ENCODE measurements at regions not wholly inside any gene's neighbourhood (a gene's known extent, or its start where the extent isn't known, plus 50 kb on each side); places are given as distances from the start of the nearest gene placed in this dataset.
"Not testable (repeated sequence)": the region's sequence is repeated elsewhere in the genome, so short reads cannot be mapped to it uniquely, and the experiment has no call there.

DNA sequence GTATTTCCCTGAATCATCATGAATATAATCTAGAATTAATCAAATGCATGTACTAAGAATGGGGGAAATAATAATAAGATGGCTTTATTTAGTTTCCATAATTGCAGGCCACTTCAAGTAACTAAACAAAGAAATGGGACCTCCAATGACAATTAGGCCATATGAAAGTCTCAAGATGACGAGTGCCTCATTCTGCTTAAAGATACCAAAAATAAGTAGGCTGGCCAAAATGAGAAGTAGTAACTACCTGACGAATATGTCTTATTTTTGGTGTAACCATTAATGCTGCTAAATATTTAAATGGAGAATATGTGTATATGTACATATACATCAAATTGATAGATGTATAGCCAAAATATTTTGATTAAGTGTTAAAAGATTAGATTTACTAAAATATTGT lies 932.6 kb downstream of the EPHA3 start:
- no peak for DNase-seq (ENCODE audit: low spot score)
- intact Hi-C loops (cut with DNase I): no loop called here
- no peak for ATAC-seq

DNA sequence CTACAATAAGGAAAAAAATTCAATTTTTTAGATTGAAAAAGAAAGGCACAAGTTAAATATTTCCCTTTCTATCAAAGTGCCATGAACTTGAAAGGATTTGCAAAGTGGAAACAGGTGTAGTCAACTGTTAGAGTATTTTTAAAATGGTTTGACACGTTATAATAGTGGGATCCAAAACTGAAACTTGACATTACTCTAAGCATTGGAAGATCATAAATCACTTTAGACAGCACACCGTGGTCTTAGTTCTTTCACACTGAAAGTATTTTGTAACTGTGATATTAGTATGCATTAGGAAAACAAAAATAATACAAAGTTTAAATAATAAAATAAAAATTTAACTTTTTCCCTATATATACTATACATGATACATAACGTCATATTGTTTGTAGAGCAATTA lies 933.1 kb downstream of the EPHA3 start:
- intact Hi-C loops (cut with DNase I): no loop called here
- DNase-seq (ENCODE audit: low spot score): no peak
- no peak for ATAC-seq

DNA sequence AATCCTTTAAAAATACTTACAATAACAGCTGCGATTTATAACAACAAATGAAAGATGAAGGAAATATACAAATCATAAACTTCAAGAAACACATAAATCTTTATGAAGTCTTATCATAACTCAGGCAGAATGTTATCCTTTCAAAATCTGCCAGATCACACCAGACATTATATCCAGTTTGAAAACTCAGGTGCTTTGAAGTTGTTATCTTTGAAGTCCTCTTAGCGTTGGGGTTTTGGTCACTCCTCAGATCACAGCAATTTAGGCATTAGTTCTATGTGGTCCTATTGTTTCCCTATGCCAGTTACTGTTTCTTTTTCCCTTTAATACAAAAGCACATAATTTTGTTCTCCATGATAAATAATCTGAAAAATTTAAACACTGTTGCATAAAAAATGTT lies 934.6 kb downstream of the EPHA3 start:
- DNase-seq (ENCODE audit: low spot score): no peak
- no peak for ATAC-seq
- intact Hi-C loops (cut with DNase I): no loop called here

- DNase-seq (ENCODE audit: low spot score): no peak
- intact Hi-C loops (cut with DNase I): no loop called here
- ATAC-seq: no peak
Observed at GRCh38 chr3:90043287-90043686, 935.9 kb downstream of the EPHA3 start.

GRCh38 chr3:90044084-90044816 lies 936.8 kb downstream of the EPHA3 start:
- no peak for DNase-seq (ENCODE audit: low spot score)
- intact Hi-C loops (cut with DNase I): no loop called here

DNA sequence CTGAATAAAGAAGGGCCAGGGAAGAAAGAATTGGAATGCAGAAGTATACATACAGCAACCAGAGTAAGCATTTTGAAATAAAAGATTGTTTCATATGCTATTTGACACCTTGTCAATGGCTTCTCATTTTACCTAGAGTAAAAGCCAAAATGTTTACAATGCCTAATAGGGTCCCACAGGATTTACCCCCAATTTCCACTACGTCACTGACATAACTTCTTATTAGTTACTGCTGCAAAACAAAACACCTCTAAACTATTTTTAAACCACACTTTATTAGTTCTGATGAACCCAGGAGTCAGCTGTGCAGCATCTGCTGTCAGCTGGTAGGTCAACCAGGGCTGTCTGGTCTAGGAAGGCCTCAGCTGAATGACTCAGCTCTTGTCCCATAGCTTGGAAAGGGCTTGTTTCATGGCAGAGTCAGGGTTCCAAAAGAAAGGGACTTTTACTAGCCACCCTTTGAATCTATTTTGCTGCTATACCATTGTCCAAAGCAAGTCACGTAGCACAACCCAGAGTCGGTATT lies 945.1 kb downstream of the EPHA3 start:
- ATAC-seq: no peak
- intact Hi-C loops (cut with DNase I): no loop called here
- DNase-seq (ENCODE audit: low spot score): no peak

More at GRCh38 chr3:90044084-90044816, 936.8 kb downstream of the EPHA3 start:
- no peak for ATAC-seq

GRCh38 chr3:90054311-90054710 lies 946.9 kb downstream of the EPHA3 start:
- no peak for DNase-seq (ENCODE audit: low spot score)
- intact Hi-C loops (cut with DNase I): no loop called here
- ATAC-seq: no peak

DNA sequence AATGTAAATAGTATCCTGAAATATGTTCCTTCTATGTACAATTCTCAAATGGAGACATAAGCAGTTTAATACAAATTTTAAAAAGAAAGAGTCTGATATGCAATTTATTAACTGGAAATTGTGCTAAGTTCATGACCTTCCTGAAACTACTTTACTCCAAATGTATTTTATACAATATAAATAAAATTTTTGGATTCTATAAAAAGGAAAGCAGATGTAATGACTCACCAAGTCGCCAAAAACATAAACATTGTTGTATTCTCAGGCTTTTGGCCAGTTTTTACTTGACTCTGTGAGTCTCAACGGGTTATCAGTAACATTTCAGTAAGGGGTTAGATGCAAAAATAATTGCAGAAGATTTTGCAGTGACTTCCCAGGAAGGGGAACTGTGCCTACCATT lies 948.2 kb downstream of the EPHA3 start:
- ATAC-seq: no peak
- DNase-seq (ENCODE audit: low spot score): no peak
- intact Hi-C loops (cut with DNase I): no loop called here

GRCh38 chr3:90056281-90057032 lies 949.0 kb downstream of the EPHA3 start:
- intact Hi-C loops (cut with DNase I): no loop called here
- ATAC-seq (no peak), DNase-seq (ENCODE audit: low spot score) (no peak)

DNA sequence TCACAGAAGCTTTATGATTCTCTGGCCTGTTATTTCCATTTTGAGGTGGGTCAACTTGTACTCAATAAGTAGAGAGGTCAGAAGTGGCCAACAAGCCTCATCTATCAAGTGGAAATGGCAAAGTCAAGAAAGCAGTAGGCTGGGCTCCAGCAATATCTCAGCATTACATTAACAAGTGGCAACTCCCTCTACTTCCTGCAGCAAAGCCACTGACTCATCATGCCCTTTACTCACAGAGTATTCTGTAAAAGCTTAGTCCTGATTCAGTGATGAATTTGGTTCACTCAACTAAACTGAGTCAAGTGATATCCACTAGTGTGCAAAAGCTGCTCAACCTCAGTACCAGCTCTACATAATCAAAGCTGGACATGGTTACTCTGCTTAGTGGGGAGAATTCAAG lies 954.6 kb downstream of the EPHA3 start:
- intact Hi-C loops (cut with DNase I): no loop called here
- ATAC-seq: no peak
- DNase-seq (ENCODE audit: low spot score): no peak

DNA sequence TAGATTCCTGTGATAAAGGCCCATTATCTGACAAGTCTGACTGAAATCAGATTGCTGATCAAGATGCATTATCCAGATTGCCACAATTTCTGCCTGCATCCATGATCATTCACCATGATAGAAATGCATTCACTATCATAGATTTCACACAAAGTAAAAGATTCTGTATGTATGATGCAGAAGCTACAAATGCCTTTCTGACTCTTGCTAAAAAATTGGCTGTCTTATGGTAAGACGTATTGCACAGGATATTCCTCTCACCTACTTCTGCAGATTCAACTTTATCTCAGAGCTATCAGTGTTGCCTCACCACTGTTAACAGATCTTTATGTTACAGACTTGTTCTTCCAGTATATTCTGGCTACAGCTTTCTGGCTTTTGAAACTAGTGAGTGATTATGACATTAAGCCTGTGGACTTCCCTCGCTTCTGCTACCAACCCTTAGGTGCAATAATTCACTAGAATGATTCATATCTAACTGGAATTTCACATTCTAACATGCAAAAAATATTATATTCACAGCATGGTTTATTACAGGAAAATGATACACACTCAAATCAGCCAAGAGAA lies 955.3 kb downstream of the EPHA3 start:
- no peak for DNase-seq (ENCODE audit: low spot score)
- intact Hi-C loops (cut with DNase I): no loop called here
- ATAC-seq: no peak

GRCh38 chr3:90068783-90069182 lies 961.4 kb downstream of the EPHA3 start:
- no peak for DNase-seq (ENCODE audit: low spot score)

DNA sequence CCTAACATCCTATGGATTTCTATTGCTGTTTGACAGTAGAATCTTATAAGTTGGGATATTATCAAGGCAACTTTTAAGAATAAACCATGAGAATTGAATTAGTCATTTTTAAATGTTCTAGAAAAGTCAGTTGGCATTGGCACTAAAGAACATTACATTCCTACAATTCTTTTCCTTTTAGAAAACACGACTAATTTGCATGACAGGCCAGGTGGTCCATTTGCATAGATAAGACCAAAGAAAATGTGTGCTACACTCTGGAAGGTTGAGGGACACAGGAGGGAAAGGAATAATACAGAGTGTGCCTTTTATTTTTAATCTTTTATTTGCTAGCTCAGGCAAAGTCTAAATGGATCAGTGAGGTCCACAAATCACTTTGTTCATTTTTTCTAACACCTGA lies 962.3 kb downstream of the EPHA3 start:
- DNase-seq (ENCODE audit: low spot score) (no peak), ATAC-seq (no peak)
- intact Hi-C loops (cut with DNase I): no loop called here

More at GRCh38 chr3:90068783-90069182, 961.4 kb downstream of the EPHA3 start:
- ATAC-seq: no peak
- intact Hi-C loops (cut with DNase I): no loop called here

GRCh38 chr3:90076136-90076535 lies 968.7 kb downstream of the EPHA3 start:
- no peak for ATAC-seq
- intact Hi-C loops (cut with DNase I): no loop called here
- no peak for DNase-seq (ENCODE audit: low spot score)

- intact Hi-C loops (cut with DNase I): no loop called here
- ATAC-seq: no peak
- DNase-seq (ENCODE audit: low spot score): no peak
Observed at GRCh38 chr3:90080988-90081387, 973.6 kb downstream of the EPHA3 start.

GRCh38 chr3:90086297-90086696 lies 978.9 kb downstream of the EPHA3 start:
- intact Hi-C loops (cut with DNase I); DNase-seq (ENCODE audit: low spot score); ATAC-seq: not testable (repeated sequence)

GRCh38 chr3:90087703-90088102 lies 980.3 kb downstream of the EPHA3 start:
- no peak for DNase-seq (ENCODE audit: low spot score)
- intact Hi-C loops (cut with DNase I): no loop called here
- no peak for ATAC-seq

- ATAC-seq (peak; percentile 81), DNase-seq (ENCODE audit: low spot score) (no peak)
- intact Hi-C loops (cut with DNase I): no loop called here
Observed at GRCh38 chr3:90091549-90091948, 984.1 kb downstream of the EPHA3 start.

- ATAC-seq: no peak
- intact Hi-C loops (cut with DNase I): no loop called here
Observed at GRCh38 chr3:90092994-90093393, 985.6 kb downstream of the EPHA3 start.

DNA sequence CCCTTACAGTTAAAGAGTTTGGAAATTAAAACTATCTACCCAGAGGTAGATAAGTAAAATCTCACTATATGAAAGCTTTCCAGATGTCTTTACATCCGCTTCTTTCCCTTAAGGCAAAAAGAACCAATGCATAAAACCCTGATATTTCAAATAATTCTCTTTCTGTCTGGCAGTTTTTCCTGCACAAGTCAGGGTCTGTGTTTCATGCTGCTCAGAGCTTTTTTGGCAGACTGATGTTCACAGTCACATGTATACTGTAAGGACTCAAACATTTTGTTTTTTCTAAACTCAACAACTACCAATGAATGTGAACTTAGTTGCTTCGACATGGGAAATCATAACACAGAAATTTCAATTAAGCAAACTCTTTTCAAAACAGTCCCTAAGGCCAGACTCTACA lies 988.4 kb downstream of the EPHA3 start:
- intact Hi-C loops (cut with DNase I): no loop called here

More at GRCh38 chr3:90092994-90093393, 985.6 kb downstream of the EPHA3 start:
- DNase-seq (ENCODE audit: low spot score): no peak

More for the DNA sequence above, 988.4 kb downstream of the EPHA3 start:
- DNase-seq (ENCODE audit: low spot score) (no peak), ATAC-seq (no peak)
